NCI-H2081 treated with DMSO at 0.1 percent for 48 hours (cell line): ENCODE measurements at regions not wholly inside any gene's neighbourhood (a gene's known extent, or its start where the extent isn't known, plus 50 kb on each side); places are given as distances from the start of the nearest gene placed in this dataset.

Source experiments
- DNase-seq: peaks from one replicate; lab custom pipeline; 2025; lab: John Stamatoyannopoulos, UW

DNA sequence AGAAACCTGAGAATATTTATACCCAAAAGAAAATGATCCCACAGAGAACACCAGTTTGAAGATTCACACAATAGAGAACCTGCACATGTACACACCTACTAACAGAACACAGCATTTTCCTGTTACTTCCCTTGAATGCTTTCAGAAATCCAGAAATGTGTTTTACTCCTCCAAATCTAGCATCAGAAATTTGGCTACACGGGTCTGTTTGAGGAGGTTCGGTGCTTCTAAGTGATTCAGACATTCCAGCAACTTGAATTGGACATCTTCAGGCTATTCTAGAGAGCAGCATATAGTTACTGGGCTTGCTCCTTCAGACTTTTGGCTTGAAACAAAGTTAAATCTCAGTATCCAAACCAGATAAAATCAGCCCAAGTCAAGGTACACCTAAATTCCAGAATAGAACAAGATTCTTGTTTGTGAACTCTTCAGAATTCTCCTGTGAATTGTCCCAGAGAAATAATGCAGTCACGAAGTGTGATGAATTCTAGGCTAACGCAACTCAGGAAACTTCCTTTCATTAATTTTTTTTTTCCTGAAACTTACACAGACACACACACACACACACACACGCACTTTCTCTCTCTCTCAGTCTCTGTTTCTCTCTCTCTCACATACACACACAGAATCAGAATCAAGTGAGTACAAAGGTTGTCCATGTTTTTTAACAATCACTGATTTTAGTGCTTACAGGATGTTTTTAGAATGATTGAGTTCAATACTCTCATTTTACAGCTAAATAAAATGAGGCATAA is 278.4 kb upstream of the SNX7 start:
- no peak for DNase-seq

DNA sequence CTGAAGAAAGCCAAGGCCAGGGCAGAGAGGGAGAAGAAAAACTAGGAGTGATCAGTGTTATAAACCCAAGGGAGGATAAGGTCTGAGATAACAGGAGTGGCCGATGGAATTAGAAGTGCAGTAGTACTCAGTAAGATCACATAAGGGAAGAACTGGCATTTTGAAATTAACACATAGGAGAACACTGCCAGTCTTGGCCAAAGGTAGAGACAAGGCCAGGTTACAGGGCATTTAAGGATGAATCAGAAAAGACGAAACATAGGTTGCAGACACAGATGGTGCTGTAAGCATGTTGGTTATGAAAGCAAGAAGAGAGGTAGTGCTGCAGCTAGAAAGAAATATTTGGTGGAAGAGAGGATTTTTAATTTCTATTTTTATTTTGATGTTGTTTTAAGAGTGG is 278.9 kb upstream of the SNX7 start:
- no peak for DNase-seq

DNA sequence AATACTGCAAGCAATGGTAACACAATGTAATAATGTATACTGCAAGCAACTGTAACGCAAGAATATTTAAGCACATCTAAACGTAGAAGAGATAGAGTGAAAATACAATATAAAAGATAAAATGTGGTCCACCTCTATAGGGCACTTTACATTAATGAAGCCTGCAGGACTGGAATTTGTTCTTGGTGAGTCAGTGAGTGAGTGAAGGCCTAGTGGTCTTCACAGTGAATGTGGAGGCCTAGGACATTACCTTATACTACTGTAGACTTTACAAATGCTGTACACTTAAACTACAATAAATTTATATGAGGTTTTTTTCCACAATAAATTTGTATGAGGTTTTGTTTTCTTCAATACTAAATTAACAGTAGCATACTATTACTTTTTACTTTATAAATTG is 287.4 kb upstream of the SNX7 start:
- no peak for DNase-seq

DNA sequence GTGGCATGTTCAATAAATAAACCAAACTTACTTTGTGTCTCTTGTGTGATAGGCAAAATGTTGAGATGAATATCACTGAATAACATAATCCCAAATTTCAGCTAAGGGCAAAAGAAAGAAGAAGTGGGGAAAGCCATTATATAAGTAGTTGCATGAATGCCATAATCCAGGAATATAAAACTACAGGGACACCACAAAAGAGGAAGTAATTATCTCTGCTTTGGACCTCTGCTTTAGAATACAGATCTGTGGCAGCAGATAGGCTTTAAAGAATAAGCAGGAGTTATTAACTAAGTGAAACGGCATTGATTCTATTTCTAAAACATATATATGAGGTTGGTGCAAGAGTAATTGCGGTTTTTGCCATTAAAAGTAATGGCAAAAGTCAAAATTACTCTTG is 288.5 kb upstream of the SNX7 start:
- no peak for DNase-seq

DNA sequence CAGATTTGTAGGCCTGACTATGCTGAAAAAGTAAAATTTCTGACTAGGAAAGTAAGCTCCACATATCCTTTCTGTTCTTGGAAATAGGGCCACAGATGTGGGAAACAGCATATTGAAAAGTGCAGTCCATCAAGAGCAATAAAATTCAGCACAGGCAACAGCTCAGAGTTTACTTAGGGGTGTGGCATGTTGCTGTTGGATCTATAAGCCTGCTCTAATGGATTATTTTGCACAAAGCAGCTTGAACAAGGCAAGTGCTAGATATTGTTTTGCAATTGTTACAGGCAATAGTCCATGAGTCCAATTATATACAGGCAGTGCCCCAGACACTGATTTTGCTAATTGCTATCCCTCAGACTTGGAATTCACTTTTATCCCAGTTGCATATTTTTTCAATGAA is 289.8 kb upstream of the SNX7 start:
- DNase-seq = no peak

DNA sequence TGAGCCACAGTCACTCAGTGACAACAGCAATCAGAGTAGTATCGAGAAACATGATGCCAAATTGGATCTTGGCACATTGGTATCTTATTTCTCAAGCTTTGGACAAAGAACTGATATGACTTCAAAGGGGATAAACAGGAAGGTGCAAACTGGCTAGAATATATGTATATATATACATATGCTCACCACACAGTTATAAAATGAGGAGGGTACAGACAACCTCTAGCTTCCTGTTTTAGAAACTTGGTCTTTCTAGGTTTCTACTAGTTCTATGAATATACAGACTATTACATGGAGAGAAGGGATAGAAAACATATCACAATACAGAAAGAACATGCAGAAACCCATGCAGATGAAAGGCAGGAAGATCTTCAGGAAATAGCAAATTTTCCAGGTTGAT is 292.1 kb upstream of the SNX7 start:
- DNase-seq = no peak

DNA sequence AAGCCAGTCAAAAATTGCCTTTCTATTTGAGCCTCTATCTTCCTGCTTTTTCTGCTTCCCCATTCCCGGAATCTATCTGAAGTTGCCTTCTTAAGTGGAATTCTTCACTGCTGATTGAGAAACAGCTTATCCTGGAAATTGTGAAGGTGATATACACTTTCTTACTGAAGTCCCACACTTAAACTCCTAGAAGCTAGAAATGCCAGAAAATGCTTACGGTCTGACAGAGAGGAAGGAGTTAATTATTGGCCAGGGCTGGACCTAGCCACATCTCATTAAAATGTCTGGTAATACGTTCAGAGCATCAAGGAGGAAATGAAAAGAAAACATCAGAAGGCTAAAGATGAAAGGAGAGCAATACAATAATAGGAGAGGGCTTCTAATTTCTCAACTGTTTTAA is 292.5 kb upstream of the SNX7 start:
- no peak for DNase-seq

DNA sequence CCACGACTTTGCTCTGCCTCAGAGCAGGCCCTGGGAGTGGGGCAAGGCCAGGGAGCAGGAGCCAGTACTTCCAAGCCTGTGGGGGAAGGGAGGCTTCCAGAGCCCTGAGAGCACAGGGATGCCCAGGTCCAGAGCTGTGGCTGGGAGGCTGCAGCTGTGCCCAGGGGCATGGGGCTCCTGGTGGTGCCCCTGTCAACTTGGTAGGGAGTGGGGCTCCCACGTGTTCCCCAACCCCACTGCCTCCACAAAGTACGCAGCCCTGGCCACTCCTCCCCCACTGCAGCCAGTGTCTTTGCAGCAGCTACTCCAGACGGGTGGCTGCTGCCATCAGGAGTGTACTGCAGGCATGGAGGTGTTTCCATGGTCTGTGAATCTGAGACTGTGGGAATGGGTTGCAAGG is 294.1 kb upstream of the SNX7 start:
- DNase-seq = no peak

DNA sequence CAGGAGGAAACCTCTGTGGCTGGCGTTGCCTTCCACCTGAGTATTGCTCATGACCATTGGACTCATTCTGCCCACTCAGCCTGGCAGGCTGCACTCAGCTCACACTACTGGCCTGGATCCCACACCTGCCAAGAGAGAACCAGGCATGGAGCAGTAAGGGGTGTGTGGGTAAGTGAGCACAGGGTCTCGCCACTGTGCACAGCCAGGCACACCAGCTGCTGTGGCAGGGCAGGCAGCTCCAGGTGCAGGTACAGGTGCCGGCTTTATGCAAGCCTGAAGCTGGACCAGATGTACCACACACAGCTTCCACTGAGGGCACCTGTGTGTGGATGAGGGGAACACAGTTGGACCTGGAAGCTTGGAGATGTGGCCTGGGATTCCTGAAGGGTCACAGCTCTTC is 295.2 kb upstream of the SNX7 start:
- no peak for DNase-seq

DNA sequence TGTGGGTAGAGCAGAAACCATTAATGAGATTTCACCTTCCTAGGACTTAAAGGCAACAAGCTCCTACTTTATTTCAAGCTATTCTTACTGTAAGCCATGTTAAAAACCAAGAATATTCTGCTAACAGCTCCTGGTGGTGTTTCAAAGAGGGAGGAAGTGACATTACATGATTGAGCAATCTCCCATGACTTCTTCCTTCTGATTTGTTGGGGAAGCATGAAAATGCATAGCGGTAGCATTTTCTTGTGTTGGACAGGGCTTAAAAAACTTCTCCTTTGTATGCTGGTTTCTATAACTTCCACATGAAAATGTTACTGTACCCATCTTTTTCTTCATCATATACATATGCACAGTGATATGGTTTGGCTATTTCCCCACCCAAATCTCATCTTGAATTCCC is 297.0 kb upstream of the SNX7 start:
- no peak for DNase-seq

DNA sequence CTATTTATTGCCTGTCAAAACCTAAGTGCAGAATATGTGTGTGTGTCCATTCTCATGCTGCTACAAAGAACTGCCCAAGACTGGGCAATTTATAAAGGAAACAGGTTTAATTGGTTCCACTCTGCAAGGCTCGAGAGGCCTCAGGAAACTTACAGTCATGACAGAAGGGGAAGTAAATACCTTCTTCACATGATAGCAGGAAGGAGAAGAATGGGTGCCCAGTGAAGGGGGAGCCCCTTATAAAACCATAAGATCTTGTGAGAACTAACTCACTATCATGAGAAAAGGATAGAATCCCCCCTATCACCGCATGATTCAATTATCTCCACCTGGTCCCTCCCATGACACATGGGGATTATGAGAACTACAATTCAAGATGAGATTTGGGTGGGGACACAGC is 300.7 kb upstream of the SNX7 start:
- DNase-seq = no peak

DNA sequence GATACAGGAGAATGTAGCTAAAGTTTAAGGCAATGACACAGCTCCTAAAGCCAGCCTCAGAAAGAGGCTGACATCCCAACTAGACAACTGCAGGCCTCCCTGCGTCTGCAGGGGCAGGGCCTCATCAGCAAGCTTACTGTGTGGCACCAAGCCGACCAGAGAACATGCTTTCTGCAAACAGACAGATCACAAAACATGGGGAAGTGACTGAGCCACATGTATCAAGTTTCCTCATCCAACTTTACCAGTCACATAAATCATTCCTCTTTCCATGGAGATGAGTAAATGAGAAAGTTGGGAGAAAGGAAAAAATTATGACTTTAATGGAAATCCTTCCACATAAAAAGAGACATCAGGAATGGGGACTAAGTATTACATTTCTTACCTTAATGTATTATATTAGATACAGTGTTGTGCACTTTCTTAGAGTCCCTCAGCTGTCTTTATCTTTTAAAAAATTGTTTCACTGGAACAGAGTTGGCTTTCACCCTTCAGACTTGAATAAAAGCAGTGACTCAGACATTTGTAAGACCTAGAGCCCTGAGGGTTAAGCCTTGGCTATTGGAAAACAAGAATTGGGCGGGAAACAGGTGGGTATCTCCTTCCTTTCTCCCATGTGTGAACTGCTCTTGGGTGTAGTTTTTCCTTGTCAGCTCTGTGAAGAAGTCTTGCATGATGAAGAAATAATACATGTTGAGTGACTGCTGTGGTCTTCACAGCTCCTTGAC is 305.7 kb upstream of the SNX7 start:
- DNase-seq = no peak

DNA sequence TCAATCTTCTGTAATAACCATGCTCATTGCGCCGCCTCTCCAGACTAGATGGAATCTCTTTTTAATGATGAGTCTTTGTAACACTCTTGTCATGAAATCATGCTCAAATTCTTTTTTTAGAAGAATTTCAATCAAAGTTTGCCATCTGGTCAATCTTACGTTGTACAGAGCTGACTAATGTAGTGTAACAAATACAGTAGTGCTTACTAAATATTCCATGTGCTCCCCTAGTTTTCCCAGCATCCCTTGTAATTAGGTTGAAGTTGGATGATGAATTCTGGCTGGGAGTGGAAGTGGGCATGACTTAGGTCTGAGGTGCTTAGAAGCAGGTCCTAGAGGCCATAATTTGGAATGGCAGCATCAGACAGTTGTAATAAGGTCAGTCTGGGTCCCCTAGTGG is 309.1 kb upstream of the SNX7 start:
- DNase-seq = no peak

DNA sequence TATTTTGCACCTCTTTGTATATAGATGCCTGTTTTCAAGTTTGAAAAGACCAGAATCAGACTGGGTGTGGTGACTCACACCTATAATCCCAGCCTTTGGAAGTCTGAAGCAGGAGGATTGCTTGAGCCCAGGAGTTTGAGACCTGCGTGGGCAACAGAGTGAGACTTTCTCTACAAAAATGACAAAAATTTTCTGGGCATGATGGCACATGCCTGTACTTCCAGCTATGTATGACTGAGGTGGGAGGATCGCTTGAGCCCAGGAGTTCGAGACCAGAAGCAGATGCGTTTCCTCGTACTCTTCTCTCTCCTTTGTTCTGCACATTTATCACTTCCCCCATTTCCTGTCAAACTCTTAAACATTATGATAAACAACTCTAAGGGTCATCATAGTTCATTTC is 310.0 kb upstream of the SNX7 start:
- DNase-seq = no peak

DNA sequence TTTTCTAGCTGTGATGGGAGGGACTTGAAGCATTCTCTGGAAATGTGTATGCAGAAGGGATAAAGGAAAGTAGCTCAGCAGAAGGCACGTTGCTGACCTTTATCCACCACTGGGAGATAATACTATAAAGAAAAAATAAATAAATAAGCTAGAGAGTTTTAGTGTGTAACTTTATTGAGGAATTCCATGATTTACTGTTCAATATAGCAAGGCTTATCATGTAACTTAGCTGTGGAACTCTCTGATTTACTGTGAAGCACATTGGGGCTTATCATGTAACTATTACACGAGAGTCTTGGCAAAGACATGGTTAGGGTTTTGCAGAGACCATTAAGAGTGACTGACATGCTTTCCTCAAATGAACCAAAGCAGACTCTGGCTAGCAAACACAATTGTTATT is 316.1 kb upstream of the SNX7 start:
- no peak for DNase-seq

DNA sequence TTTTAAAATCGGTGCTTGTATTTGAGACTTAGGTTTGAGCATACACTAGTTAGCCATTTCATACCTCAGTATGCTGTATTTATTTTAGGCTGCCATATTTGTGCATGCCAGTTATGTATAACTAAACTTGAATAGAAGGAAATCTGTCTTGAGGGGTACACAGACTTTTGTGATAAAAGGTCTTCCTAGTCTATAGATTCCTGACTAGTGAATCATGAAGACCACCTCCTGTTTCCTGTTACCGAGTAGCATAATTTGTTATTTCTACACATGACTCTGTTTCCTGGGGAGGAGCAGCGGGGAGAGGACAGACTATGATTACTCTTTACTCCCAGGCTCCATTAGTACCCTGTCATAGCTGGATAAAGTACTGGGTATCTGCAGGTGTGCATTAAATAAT is 316.8 kb upstream of the SNX7 start:
- DNase-seq = no peak

DNA sequence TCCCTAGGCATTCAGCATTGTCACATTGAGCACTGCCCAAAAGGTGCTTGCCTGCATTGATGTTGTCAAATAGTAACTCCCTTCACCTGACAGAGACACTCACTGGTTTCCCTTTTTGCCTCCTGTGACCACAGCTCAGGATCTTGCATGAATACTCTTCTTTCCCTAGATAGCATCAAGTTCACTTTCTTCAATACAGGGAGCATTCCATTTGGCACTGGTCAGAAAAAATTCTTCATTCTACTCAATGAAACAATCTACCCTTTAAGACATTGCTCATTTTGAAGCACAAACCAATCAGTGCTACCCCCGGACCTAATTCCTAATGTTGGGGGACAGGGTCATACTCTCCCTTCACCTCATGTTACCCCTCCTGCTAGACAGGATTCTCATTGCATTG is 319.0 kb upstream of the SNX7 start:
- no peak for DNase-seq

DNA sequence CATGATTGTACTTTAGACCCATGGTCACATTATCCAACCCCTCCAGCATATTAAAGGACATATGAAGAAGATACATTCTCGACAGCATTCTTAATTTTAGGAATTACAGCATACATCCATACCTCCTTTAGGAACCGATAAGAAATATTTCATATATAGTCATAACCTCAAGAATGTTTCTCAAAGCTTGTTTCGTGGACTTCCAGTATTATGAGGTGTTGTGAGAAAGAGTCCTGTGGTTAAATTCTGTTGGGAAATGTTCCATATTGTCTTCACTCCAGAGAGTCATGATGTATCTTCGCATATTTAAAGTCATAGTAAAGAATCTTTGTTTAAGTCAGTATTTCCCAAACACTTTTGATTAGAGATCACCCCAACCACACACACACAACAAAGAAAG is 321.0 kb upstream of the SNX7 start:
- no peak for DNase-seq

DNA sequence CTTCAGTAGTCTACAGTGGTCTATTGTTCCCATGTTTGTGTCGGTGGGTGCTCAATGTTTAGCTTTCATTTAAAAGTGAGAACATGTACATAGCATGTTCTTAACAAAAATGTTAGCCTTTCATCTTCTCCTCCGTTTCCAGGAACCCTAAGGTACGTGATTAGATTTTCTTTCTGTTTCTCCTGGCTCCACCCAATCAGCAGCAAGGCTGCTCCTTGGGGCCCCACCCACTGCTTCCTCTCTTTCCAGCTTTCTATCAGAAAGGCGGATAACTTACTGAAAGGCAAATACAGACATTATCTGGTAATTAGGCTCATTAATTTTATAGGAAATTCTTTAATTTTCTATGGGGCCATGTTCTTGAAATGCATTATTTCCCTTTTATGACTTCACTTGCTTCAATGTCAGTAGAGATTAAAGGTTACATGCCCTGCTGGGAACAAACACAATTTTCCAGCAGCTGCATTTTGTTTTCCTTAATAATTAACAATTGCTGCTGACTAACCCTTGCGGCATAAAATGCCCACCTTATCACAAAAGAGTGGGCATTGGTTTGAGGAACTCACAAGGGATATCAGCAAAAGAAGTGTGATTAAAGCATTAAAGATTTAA is 324.9 kb upstream of the SNX7 start:
- no peak for DNase-seq

DNA sequence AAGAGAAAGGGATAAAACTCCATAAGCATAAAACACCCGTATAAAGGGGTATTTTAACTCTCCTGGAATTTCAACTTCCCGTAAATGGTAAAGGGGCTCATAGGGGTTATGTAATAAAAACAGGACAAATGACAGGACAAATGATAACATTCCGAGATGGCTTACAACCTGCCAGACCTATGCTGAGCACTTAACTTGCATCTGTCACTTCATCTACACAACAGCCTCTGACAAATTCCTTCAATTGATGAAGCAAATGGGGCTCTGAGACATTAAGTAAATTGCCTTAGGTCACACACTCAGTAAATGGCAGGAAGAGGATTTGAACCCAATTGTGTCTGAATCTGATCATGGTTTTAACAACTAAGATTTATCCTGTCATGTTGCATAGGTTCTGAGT is 327.6 kb upstream of the SNX7 start:
- DNase-seq = no peak

DNA sequence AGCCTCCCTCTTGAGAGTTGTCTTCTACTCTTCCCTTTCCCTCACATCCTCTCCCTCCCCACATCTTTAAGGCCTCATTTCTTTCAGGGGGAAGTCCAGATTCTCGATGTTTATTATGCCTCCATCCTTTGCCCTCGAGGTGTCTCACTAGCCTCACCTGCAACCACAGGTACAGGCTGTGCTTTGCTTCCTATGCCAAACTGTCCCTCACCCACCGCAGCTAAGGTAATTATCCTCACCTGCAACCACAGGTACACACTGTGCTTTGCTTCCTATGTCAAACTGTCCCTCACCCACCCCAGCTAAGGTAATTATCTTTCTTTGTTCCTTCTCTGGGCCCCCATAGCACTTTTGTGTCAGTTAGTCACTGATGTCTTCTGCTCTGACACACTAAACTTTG is 328.1 kb upstream of the SNX7 start:
- no peak for DNase-seq

DNA sequence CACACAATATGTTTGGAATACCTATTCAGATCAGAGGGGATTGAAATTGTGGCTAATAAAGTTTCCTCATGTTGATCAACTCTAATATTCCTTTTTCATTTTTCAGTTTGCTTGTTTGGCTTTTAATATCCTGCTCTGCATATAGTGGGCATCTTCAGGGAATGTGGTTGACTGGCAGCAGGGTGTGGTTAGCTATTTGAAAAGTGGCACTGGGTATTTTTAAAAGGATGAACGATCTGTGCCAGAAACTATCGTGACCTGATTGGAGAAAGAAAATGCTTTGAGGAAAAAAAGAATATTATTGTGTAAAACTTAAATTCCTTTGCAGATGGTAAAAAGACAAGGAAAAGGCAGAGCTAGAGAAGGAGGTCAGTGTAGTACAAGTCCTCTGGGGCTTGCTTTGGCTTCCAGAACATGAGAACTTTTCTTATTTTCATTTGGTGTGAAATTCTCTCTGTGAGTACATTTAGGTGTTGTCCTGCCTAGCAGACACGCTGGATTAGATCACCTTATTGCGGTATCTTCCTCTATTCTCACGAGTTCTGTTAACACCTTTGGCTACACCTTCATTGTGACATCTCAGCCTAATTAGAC is 329.7 kb upstream of the SNX7 start:
- no peak for DNase-seq

DNA sequence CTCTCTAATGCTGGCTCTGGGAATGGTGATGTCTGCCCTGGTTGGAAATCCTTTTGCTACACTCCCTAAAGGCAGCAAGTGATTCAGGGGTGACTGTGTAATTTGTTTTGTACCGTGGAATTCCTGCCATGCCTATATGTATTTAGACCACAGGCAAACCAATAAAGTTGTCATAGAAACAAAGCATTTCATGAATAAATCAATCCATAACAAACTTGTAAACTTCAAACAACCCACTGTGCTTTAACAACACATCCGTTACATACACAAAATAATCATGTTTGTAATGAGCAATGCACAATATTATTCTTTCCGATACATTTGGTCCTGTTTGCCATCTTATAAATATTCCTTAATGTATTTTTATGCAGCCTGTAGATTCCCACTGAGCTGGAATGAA is 330.3 kb upstream of the SNX7 start:
- DNase-seq = no peak
